ENCODE measurements at regions not wholly inside any gene's neighbourhood (a gene's known extent, or its start where the extent isn't known, plus 50 kb on each side); places are given as distances from the start of the nearest gene placed in this dataset.

DNA sequence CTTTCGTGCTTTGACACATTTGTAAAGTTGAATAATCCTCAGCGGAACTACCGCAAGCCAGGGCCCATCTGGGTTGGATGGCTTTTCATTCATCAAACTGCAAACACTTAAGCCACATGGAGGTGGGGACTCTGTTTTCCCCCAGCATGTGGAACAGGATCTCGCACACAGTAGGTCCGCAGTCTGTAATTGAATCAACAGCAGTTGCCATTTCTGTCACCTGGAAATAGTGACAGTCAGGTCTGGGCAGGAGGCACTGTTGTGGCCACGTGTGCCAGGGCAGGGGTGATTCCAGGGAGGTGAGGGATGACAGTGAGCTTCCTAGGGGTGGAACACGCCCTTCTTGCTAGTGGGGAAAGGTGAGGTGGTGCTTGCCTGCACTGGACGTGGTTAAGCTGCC is 50.7 kb upstream of the ANO1 start:
- no peaks in the 10 kb centered on the region for H3K36me3 Mint-ChIP-seq (ENCODE audit: low read depth, unreplicated experiment)
- no peaks in the 10 kb centered on the region for H3K4me1 Mint-ChIP-seq (ENCODE audit: unreplicated experiment)
- H3K27ac Mint-ChIP-seq (ENCODE audit: unreplicated experiment), result no peak overlapping the region
- no peak for DNase-seq (ENCODE audit: low spot score)
- TF ChIP-seq, protein P1, sequence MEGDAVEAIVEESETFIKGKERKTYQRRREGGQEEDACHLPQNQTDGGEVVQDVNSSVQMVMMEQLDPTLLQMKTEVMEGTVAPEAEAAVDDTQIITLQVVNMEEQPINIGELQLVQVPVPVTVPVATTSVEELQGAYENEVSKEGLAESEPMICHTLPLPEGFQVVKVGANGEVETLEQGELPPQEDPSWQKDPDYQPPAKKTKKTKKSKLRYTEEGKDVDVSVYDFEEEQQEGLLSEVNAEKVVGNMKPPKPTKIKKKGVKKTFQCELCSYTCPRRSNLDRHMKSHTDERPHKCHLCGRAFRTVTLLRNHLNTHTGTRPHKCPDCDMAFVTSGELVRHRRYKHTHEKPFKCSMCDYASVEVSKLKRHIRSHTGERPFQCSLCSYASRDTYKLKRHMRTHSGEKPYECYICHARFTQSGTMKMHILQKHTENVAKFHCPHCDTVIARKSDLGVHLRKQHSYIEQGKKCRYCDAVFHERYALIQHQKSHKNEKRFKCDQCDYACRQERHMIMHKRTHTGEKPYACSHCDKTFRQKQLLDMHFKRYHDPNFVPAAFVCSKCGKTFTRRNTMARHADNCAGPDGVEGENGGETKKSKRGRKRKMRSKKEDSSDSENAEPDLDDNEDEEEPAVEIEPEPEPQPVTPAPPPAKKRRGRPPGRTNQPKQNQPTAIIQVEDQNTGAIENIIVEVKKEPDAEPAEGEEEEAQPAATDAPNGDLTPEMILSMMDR (IDR thresholded peaks at IDR 0.05; ENCODE audit: unreplicated experiment), result no peak
- peaks cover 5% of the 10 kb centered on the region for H3K27me3 Mint-ChIP-seq (ENCODE audit: unreplicated experiment)
- H3K4me3 Mint-ChIP-seq (ENCODE audit: unreplicated experiment), result no peak overlapping the region
- H3K9me3 Mint-ChIP-seq (ENCODE audit: unreplicated experiment), result no peaks in the 10 kb centered on the region

DNA sequence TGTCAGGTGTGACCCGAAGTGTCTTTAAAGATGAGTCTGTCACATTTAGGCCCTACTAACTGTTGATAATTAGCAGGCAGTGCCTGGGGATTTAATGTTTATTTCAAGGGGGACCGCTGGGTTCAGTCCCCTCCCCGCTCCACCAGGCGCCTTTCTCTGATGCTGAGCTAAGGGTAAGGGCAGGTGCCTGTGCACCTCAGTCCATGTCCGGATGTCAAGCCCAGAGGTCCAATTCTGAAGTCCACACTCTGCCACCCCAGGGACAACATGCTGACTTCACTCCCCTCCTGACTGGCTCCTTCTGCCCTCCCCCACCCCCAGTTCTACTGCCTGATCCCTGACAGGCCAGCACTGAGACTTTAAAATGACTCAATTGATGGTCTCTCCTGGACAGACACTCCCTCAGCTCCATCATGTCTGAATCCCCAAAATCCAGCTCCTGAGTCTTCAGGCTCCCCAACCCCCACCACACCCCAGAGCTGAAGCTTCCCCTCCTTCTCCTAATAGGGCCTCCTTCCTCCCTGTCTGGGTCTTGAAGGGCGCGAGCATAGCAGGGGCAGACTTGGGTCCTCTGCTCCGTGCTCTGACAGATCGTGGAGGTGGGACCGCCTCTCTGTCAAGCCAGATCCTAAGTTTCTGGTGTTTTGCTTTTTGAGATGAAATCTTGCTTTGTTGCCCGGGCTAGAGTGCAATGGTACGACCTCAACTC is 49.8 kb upstream of the ANO1 start:
- H3K27ac Mint-ChIP-seq (ENCODE audit: unreplicated experiment), result no peak overlapping the region
- H3K36me3 Mint-ChIP-seq (ENCODE audit: low read depth, unreplicated experiment), result no peaks in the 10 kb centered on the region
- TF ChIP-seq, protein P1 (IDR thresholded peaks at IDR 0.05; ENCODE audit: unreplicated experiment), result no peak
- no peak for DNase-seq (ENCODE audit: low spot score)
- no peaks in the 10 kb centered on the region for H3K4me1 Mint-ChIP-seq (ENCODE audit: unreplicated experiment)
- H3K9me3 Mint-ChIP-seq (ENCODE audit: unreplicated experiment), result no peaks in the 10 kb centered on the region
- H3K27me3 Mint-ChIP-seq (ENCODE audit: unreplicated experiment), result peaks cover 5% of the 10 kb centered on the region
- no peak overlapping the region for H3K4me3 Mint-ChIP-seq (ENCODE audit: unreplicated experiment)
